ENCODE measurements at regions not wholly inside any gene's neighbourhood (a gene's known extent, or its start where the extent isn't known, plus 50 kb on each side); places are given as distances from the start of the nearest gene placed in this dataset.
"Not testable (repeated sequence)": the region's sequence is repeated elsewhere in the genome, so short reads cannot be mapped to it uniquely, and the experiment has no call there.

- no peak for DNase-seq
Observed at GRCh38 chr10:109633846-109634245, 289.5 kb downstream of the XPNPEP1 start.

- DNase-seq: not testable (repeated sequence)
Observed at GRCh38 chr10:109633017-109633416, 290.3 kb downstream of the XPNPEP1 start.

- no peak for DNase-seq
Observed at GRCh38 chr10:109624939-109625338, 298.4 kb downstream of the XPNPEP1 start.

- no peak for DNase-seq
Observed at GRCh38 chr10:109622566-109622965, 300.7 kb downstream of the XPNPEP1 start.

- no peak for DNase-seq
Observed at GRCh38 chr10:109620396-109620795, 302.9 kb downstream of the XPNPEP1 start.

- DNase-seq: no peak
Observed at GRCh38 chr10:109619914-109620313, 303.4 kb downstream of the XPNPEP1 start.

- DNase-seq: no peak
Observed at GRCh38 chr10:109618748-109619147, 304.6 kb downstream of the XPNPEP1 start.

- DNase-seq: no peak
Observed at GRCh38 chr10:109618301-109618700, 305.0 kb downstream of the XPNPEP1 start.

- DNase-seq: no peak
Observed at GRCh38 chr10:109616359-109616980, 306.8 kb downstream of the XPNPEP1 start.

- DNase-seq: not testable (repeated sequence)
Observed at GRCh38 chr10:109595356-109595755, 328.0 kb downstream of the XPNPEP1 start.

- DNase-seq: no peak
Observed at GRCh38 chr10:109593682-109594081, 329.6 kb downstream of the XPNPEP1 start.

- DNase-seq: no peak
Observed at GRCh38 chr10:109592391-109592790, 330.9 kb downstream of the XPNPEP1 start.

GRCh38 chr10:109591601-109592000 is 331.7 kb downstream of the XPNPEP1 start:
- DNase-seq: no peak

GRCh38 chr10:109588259-109588658 is 335.1 kb downstream of the XPNPEP1 start:
- DNase-seq: no peak

- DNase-seq: no peak
Observed at GRCh38 chr10:109587366-109587765, 335.9 kb downstream of the XPNPEP1 start.

- DNase-seq: no peak
Observed at GRCh38 chr10:109556399-109556798, 366.9 kb downstream of the XPNPEP1 start.

GRCh38 chr10:109542050-109542603 is 381.2 kb downstream of the XPNPEP1 start:
- DNase-seq: not testable (repeated sequence)

GRCh38 chr10:109534193-109534592 is 389.1 kb downstream of the XPNPEP1 start:
- no peak for DNase-seq

- no peak for DNase-seq
Observed at GRCh38 chr10:109529258-109529657, 394.1 kb downstream of the XPNPEP1 start.

- DNase-seq: no peak
Observed at GRCh38 chr10:109517748-109518147, 405.6 kb downstream of the XPNPEP1 start.

- no peak for DNase-seq
Observed at GRCh38 chr10:109504401-109504800, 418.9 kb downstream of the XPNPEP1 start.

- no peak for DNase-seq
Observed at GRCh38 chr10:109487691-109488090, 435.6 kb downstream of the XPNPEP1 start.

- DNase-seq: no peak
Observed at GRCh38 chr10:109480836-109481235, 442.5 kb downstream of the XPNPEP1 start.

- no peak for DNase-seq
Observed at GRCh38 chr10:109475711-109476421, 447.4 kb downstream of the XPNPEP1 start.
